CD4-positive, alpha-beta T cell treated with Interleukin-17A for 1 hour (primary cell): ENCODE measurements at regions not wholly inside any gene's neighbourhood (a gene's known extent, or its start where the extent isn't known, plus 50 kb on each side); places are given as distances from the start of the nearest gene placed in this dataset.
A peak's percentile ranks its signal among the peaks of the same experiment; 100 is the strongest.

Experiments
- DNase-seq: peaks from one replicate; pipeline ENCODE4 v3.0.0-alpha.2; 2020

GRCh38 chr14:34931206-34931605 lies 51.6 kb upstream of the SRP54 start:
- DNase-seq: peak; percentile 88

- peak; percentile 67 for DNase-seq
These were observed 52.2 kb upstream of the SRP54 start for GRCh38 chr14:34930591-34931091.

- no peak for DNase-seq
These were observed 51.4 kb upstream of the BAZ1A start for GRCh38 chr14:34926552-34926951.
